ENCODE measurements at regions not wholly inside any gene's neighbourhood (a gene's known extent, or its start where the extent isn't known, plus 50 kb on each side); places are given as distances from the start of the nearest gene placed in this dataset.

DNA sequence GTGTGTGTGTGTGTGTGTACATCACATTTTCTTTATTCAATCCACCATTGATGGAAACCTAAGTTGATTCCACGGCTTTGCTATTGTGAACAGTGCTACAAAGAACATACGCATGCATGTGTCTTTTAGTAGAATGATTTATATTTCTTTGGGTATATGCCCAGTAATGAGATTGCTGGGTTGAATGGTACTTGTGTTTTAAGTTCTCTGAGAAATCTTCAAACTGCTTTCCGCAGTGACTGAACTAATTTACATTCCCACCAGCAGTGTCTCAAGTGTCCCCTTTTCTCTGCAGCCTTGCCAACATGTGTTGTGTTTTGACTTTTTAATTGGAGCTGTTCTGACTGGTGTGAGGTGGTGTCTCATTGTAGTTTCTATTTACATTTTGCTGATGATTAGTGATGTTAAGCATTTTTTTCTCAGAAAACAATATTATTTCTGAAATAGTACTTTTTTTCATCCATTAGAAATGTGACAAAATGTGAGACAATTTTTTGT lies 769.7 kb downstream of the TAF11L14 start:
- no peaks in the 10 kb centered on the region for H3K79me1 ChIP-seq (ENCODE audit: low read depth, low read length)
- H2BK15ac ChIP-seq (ENCODE audit: low read length): no peak overlapping the region
- H3K23ac ChIP-seq (ENCODE audit: insufficient read length): no peak overlapping the region
- FAIRE-seq (no peak), DNase-seq (ENCODE audit: low read depth in 1 of 2, low spot score in 2 of 2) (no peak)
- no peak overlapping the region for H3K4ac ChIP-seq (replicated peaks; ENCODE audit: insufficient read length, low read depth, low read length)
- peaks cover 0 to 2% of the 10 kb centered on the region in 2 experiments; a peak in 1 of 4 replicates for H3K9me3 ChIP-seq (ENCODE audit: insufficient read depth in 2 of 2, low read depth in 1 of 2, low read length in 1 of 2)
- POLR2A ChIA-PET (ENCODE audit: partially characterized antibody): no interaction called here
- H2BK20ac ChIP-seq (ENCODE audit: low read length): no peak overlapping the region
- H3K79me2 ChIP-seq (ENCODE audit: control insufficient read depth in 1 of 2, insufficient read depth in 2 of 2, low read length in 2 of 2): no peaks in the 10 kb centered on the region
- H2AK5ac ChIP-seq (ENCODE audit: low read depth, low read length): no peak overlapping the region
- H3K4me3 ChIP-seq (ENCODE audit: extremely low read depth in 1 of 4, insufficient read depth in 2 of 4, low read depth in 3 of 4, low read length in 4 of 4): no peak overlapping the region
- H3K4me1 ChIP-seq (replicated peaks in 1 of 4; ENCODE audit: control insufficient read depth in 3 of 4, insufficient read depth in 4 of 4, low read length in 3 of 4): no peaks in the 10 kb centered on the region
- no peaks in the 10 kb centered on the region for H4K20me1 ChIP-seq (replicated peaks in 1 of 2; ENCODE audit: control insufficient read depth in 1 of 2, insufficient read depth in 2 of 2, low read length in 2 of 2)
- no peak overlapping the region for H2AFZ ChIP-seq (ENCODE audit: low read length)
- WGBS, 2 experiments (ENCODE audit: extremely low coverage in 1 of 2, insufficient coverage in 1 of 2, insufficient read length in 1 of 2, insufficient replicate concordance in 2 of 2, low coverage in 1 of 2, low lambda C conversion rate in 2 of 2, missing lambda C conversion rate in 1 of 2): 81% methylated on average over 3 of the region's 3 CpGs; no CpG with 5 or more reads in 1 of the 2 experiments
- CTCF ChIA-PET (ENCODE audit: partially characterized antibody): no interaction called here
- H3K14ac ChIP-seq (ENCODE audit: insufficient read length): no peak overlapping the region
- H2BK120ac ChIP-seq (replicated peaks; ENCODE audit: low read depth, low read length): no peak overlapping the region
- H4K91ac ChIP-seq (replicated peaks; ENCODE audit: insufficient read length, low read length): no peak overlapping the region
- H3K27me3 ChIP-seq (replicated peaks in 1 of 4; ENCODE audit: control insufficient read depth in 3 of 4, extremely low read depth in 1 of 4, insufficient read depth in 3 of 4, low read length in 3 of 4): no peaks in the 10 kb centered on the region
- H3K36me3 ChIP-seq (ENCODE audit: control insufficient read depth in 2 of 4, insufficient read depth in 4 of 4, low read length in 3 of 4): no peaks in the 10 kb centered on the region
- H3K9ac ChIP-seq (replicated peaks in 1 of 4; ENCODE audit: extremely low read depth in 1 of 4, low read depth in 3 of 4, low read length in 3 of 4): no peak overlapping the region
- no peak overlapping the region for H2BK12ac ChIP-seq (ENCODE audit: low read depth, low read length)
- H3K18ac ChIP-seq (ENCODE audit: extremely low read depth, low read length): no peak overlapping the region
- no peaks in the 10 kb centered on the region for H3K23me2 ChIP-seq (ENCODE audit: low read depth, low read length)
- H3K27ac ChIP-seq (ENCODE audit: low read depth, low read length): no peak overlapping the region
- H2BK5ac ChIP-seq (ENCODE audit: low read depth, low read length): no peak overlapping the region
- no peak overlapping the region for H3K56ac ChIP-seq (replicated peaks; ENCODE audit: insufficient read length, low read depth, low read length)
- no peak overlapping the region for H3K4me2 ChIP-seq (ENCODE audit: insufficient read depth in 1 of 2, low read depth in 2 of 2, low read length in 2 of 2)
- no peak overlapping the region for H4K5ac ChIP-seq (ENCODE audit: insufficient read length, low read depth, low read length)
- H4K8ac ChIP-seq (ENCODE audit: extremely low read depth, insufficient read depth, low read length): no peak overlapping the region
- TF ChIP-seq CTBP2 (IDR thresholded peaks at IDR 0.05; ENCODE audit: borderline replicate concordance, insufficient read depth, insufficient read length, low read length) (no peak), ATF2 (IDR thresholded peaks at IDR 0.05; ENCODE audit: low read length) (no peak), BACH1 (IDR thresholded peaks at IDR 0.05; ENCODE audit: low read length) (no peak), ZNF274 (IDR thresholded peaks at IDR 0.05; ENCODE audit: borderline replicate concordance, extremely low read depth, low read length) (no peak), TCF12 (IDR thresholded peaks at IDR 0.05; ENCODE audit: low read depth, low read length) (no peak), YY1 (IDR thresholded peaks at IDR 0.05; ENCODE audit: low read depth, low read length) (no peak), CHD1 (IDR thresholded peaks at IDR 0.05; ENCODE audit: low read depth, low read length) (no peak), SIX5 (IDR thresholded peaks at IDR 0.05; ENCODE audit: low read depth, low read length) (no peak), BRCA1 (IDR thresholded peaks at IDR 0.05; ENCODE audit: low read depth, low read length) (no peak), POLR2A (IDR thresholded peaks at IDR 0.05; ENCODE audit: control extremely low read depth in 1 of 2, low read depth in 2 of 2, low read length in 2 of 2) (no peak)
- TF ChIP-seq, protein P1, sequence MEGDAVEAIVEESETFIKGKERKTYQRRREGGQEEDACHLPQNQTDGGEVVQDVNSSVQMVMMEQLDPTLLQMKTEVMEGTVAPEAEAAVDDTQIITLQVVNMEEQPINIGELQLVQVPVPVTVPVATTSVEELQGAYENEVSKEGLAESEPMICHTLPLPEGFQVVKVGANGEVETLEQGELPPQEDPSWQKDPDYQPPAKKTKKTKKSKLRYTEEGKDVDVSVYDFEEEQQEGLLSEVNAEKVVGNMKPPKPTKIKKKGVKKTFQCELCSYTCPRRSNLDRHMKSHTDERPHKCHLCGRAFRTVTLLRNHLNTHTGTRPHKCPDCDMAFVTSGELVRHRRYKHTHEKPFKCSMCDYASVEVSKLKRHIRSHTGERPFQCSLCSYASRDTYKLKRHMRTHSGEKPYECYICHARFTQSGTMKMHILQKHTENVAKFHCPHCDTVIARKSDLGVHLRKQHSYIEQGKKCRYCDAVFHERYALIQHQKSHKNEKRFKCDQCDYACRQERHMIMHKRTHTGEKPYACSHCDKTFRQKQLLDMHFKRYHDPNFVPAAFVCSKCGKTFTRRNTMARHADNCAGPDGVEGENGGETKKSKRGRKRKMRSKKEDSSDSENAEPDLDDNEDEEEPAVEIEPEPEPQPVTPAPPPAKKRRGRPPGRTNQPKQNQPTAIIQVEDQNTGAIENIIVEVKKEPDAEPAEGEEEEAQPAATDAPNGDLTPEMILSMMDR (IDR thresholded peaks at IDR 0.05; ENCODE audit: control extremely low read depth in 1 of 3, insufficient read depth in 1 of 3, low read depth in 1 of 3, low read length in 3 of 3): no peak

All from H1 (cell line).